ENCODE measurements at regions not wholly inside any gene's neighbourhood (a gene's known extent, or its start where the extent isn't known, plus 50 kb on each side); places are given as distances from the start of the nearest gene placed in this dataset.

- H3K4me1 ChIP-seq (ENCODE audit: control insufficient read depth, low read length): peaks cover 11% of the 10 kb centered on the region
These were observed 141.0 kb downstream of the TNFSF18 start for GRCh38 chr1:172909606-172910326.

GRCh38 chr1:172912765-172913260 is 137.9 kb downstream of the TNFSF18 start:
- Histone ChIP-seq H3K4me3 (ENCODE audit: low read length) (no peak overlapping the region), H3K9me3 (ENCODE audit: control insufficient read depth, insufficient read depth, low read length) (peaks cover 14% of the 10 kb centered on the region; the same call in 1 of the 2 replicates), H3K4me2 (ENCODE audit: low read length) (no peak overlapping the region), H3K4me1 (ENCODE audit: control insufficient read depth, low read length) (no peaks in the 10 kb centered on the region), H3F3A (ENCODE audit: control insufficient read depth, insufficient read depth) (no peaks in the 10 kb centered on the region), H3K27ac (ENCODE audit: low read depth, low read length) (no peak overlapping the region), H3K27me3 (ENCODE audit: control insufficient read depth, low read length) (no peaks in the 10 kb centered on the region), H3K79me2 (ENCODE audit: control insufficient read depth, low read length) (no peaks in the 10 kb centered on the region), H3K36me3 (ENCODE audit: control insufficient read depth, low read length) (no peaks in the 10 kb centered on the region), H4K20me1 (ENCODE audit: control insufficient read depth, insufficient read depth, low read depth, low read length) (no peaks in the 10 kb centered on the region), H3K9me2 (replicated peaks; ENCODE audit: control insufficient read depth, low read length) (no peaks in the 10 kb centered on the region)
- TF ChIP-seq EZH2phosphoT487 (IDR thresholded peaks at IDR 0.05; ENCODE audit: borderline replicate concordance, low read length): no peak
- TF ChIP-seq, protein P1, sequence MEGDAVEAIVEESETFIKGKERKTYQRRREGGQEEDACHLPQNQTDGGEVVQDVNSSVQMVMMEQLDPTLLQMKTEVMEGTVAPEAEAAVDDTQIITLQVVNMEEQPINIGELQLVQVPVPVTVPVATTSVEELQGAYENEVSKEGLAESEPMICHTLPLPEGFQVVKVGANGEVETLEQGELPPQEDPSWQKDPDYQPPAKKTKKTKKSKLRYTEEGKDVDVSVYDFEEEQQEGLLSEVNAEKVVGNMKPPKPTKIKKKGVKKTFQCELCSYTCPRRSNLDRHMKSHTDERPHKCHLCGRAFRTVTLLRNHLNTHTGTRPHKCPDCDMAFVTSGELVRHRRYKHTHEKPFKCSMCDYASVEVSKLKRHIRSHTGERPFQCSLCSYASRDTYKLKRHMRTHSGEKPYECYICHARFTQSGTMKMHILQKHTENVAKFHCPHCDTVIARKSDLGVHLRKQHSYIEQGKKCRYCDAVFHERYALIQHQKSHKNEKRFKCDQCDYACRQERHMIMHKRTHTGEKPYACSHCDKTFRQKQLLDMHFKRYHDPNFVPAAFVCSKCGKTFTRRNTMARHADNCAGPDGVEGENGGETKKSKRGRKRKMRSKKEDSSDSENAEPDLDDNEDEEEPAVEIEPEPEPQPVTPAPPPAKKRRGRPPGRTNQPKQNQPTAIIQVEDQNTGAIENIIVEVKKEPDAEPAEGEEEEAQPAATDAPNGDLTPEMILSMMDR (IDR thresholded peaks at IDR 0.05; ENCODE audit: low read depth, low read length, poor library complexity, severe bottlenecking): no peak

More at GRCh38 chr1:172909606-172910326, 141.0 kb downstream of the TNFSF18 start:
- no peaks in the 10 kb centered on the region for H3K27me3 ChIP-seq (ENCODE audit: control insufficient read depth, low read length)
- H3K4me2 ChIP-seq (ENCODE audit: low read length): no peak overlapping the region
- no peaks in the 10 kb centered on the region for H3K9me2 ChIP-seq (replicated peaks; ENCODE audit: control insufficient read depth, low read length)
- H3F3A ChIP-seq (ENCODE audit: control insufficient read depth, insufficient read depth): no peaks in the 10 kb centered on the region
- H3K4me3 ChIP-seq (ENCODE audit: low read length): no peak overlapping the region
- no peaks in the 10 kb centered on the region for H3K79me2 ChIP-seq (ENCODE audit: control insufficient read depth, low read length)
- H3K36me3 ChIP-seq (ENCODE audit: control insufficient read depth, low read length): no peaks in the 10 kb centered on the region
- H3K27ac ChIP-seq (ENCODE audit: low read depth, low read length): no peak overlapping the region
- peaks cover 19% of the 10 kb centered on the region; the same call in 1 of the 2 replicates for H3K9me3 ChIP-seq (ENCODE audit: control insufficient read depth, insufficient read depth, low read length)
- TF ChIP-seq EZH2phosphoT487 (IDR thresholded peaks at IDR 0.05; ENCODE audit: borderline replicate concordance, low read length): no peak
- TF ChIP-seq, protein P1 (IDR thresholded peaks at IDR 0.05; ENCODE audit: low read depth, low read length, poor library complexity, severe bottlenecking): no peak
- no peaks in the 10 kb centered on the region for H4K20me1 ChIP-seq (ENCODE audit: control insufficient read depth, insufficient read depth, low read depth, low read length)

- Histone ChIP-seq H3K27ac (ENCODE audit: low read depth, low read length) (no peak overlapping the region), H3K4me3 (ENCODE audit: low read length) (no peak overlapping the region), H3K4me1 (ENCODE audit: control insufficient read depth, low read length) (no peaks in the 10 kb centered on the region), H3K36me3 (ENCODE audit: control insufficient read depth, low read length) (no peaks in the 10 kb centered on the region), H3K79me2 (ENCODE audit: control insufficient read depth, low read length) (no peaks in the 10 kb centered on the region), H3K9me3 (ENCODE audit: control insufficient read depth, insufficient read depth, low read length) (peaks cover 12% of the 10 kb centered on the region; the same call in 1 of the 2 replicates), H3K4me2 (ENCODE audit: low read length) (no peak overlapping the region), H3K9me2 (replicated peaks; ENCODE audit: control insufficient read depth, low read length) (no peaks in the 10 kb centered on the region), H3K27me3 (ENCODE audit: control insufficient read depth, low read length) (no peaks in the 10 kb centered on the region), H4K20me1 (ENCODE audit: control insufficient read depth, insufficient read depth, low read depth, low read length) (no peaks in the 10 kb centered on the region), H3F3A (ENCODE audit: control insufficient read depth, insufficient read depth) (no peaks in the 10 kb centered on the region)
- TF ChIP-seq, protein P1 (IDR thresholded peaks at IDR 0.05; ENCODE audit: low read depth, low read length, poor library complexity, severe bottlenecking): no peak
- TF ChIP-seq EZH2phosphoT487 (IDR thresholded peaks at IDR 0.05; ENCODE audit: borderline replicate concordance, low read length): no peak
These were observed 136.1 kb downstream of the TNFSF18 start for GRCh38 chr1:172914501-172915144.
